SIG-M5 treated with dmso at 0.1 percent for 504 hours (cell line): ENCODE measurements at regions not wholly inside any gene's neighbourhood (a gene's known extent, or its start where the extent isn't known, plus 50 kb on each side); places are given as distances from the start of the nearest gene placed in this dataset.

Source experiments
- DNase-seq: peaks from one replicate; lab custom pipeline; 2025; ENCODE audit not compliant: unreplicated experiment; lab: John Stamatoyannopoulos, UW

GRCh38 chr4:156710365-156711192, 261.0 kb downstream of the PDGFC start:
- DNase-seq, result no peak

GRCh38 chr4:156705311-156705710, 266.3 kb downstream of the PDGFC start:
- no peak for DNase-seq

- no peak for DNase-seq
Observed at GRCh38 chr4:156695163-156695562, 276.4 kb downstream of the PDGFC start.

- no peak for DNase-seq
Observed at GRCh38 chr4:156694413-156694812, 277.2 kb downstream of the PDGFC start.

- no peak for DNase-seq
Observed at GRCh38 chr4:156693557-156693956, 278.0 kb downstream of the PDGFC start.

GRCh38 chr4:156692016-156692415, 279.6 kb downstream of the PDGFC start:
- no peak for DNase-seq

GRCh38 chr4:156690572-156690971, 281.0 kb downstream of the PDGFC start:
- DNase-seq, result no peak

GRCh38 chr4:156686120-156686519, 285.5 kb downstream of the PDGFC start:
- no peak for DNase-seq

GRCh38 chr4:156685308-156685707, 286.3 kb downstream of the PDGFC start:
- no peak for DNase-seq

- DNase-seq, result no peak
Observed at GRCh38 chr4:156677656-156678055, 293.9 kb downstream of the PDGFC start.

GRCh38 chr4:156677131-156677531, 294.5 kb downstream of the PDGFC start:
- peak; percentile 1 for DNase-seq

- DNase-seq, result no peak
Observed at GRCh38 chr4:156676116-156676851, 295.3 kb downstream of the PDGFC start.

GRCh38 chr4:156673483-156673882, 298.1 kb downstream of the PDGFC start:
- no peak for DNase-seq

GRCh38 chr4:156672492-156673305, 298.9 kb downstream of the PDGFC start:
- no peak for DNase-seq

GRCh38 chr4:156665780-156666366, 305.7 kb downstream of the PDGFC start:
- no peak for DNase-seq

- DNase-seq, result no peak
Observed at GRCh38 chr4:156663663-156664062, 307.9 kb downstream of the PDGFC start.

- DNase-seq, result no peak
Observed at GRCh38 chr4:156662921-156663320, 308.7 kb downstream of the PDGFC start.

- no peak for DNase-seq
Observed at GRCh38 chr4:156661555-156661954, 310.0 kb downstream of the PDGFC start.

- no peak for DNase-seq
Observed at GRCh38 chr4:156660465-156660864, 311.1 kb downstream of the PDGFC start.

GRCh38 chr4:156659983-156660382, 311.6 kb downstream of the PDGFC start:
- no peak for DNase-seq

- DNase-seq, result no peak
Observed at GRCh38 chr4:156659570-156659969, 312.0 kb downstream of the PDGFC start.
